ENCODE measurements at regions not wholly inside any gene's neighbourhood (a gene's known extent, or its start where the extent isn't known, plus 50 kb on each side); places are given as distances from the start of the nearest gene placed in this dataset.

GRCh38 chr4:152028131-152028530 lies 267.3 kb upstream of the GATB start:
- no peaks in the 10 kb centered on the region for H3K27me3 ChIP-seq (replicated peaks in 1 of 7)
- intact Hi-C loops (cut with DNase I; ENCODE audit: low total_unique reads): no loop called here
- no peaks in the 10 kb centered on the region for H3K36me3 ChIP-seq
- H3K9me3 ChIP-seq: no peaks in the 10 kb centered on the region
- H3K27ac ChIP-seq: no peak overlapping the region
- no peak for DNase-seq
- H3K4me1 ChIP-seq: peaks cover 0 to 8% (median 0%) of the 10 kb centered on the region in 6 donors
- 81 to 95% (median 88%) methylated on average over 1 of the region's 1 CpG for WGBS, 5 donors
- TF ChIP-seq POLR2A (IDR thresholded peaks at IDR 0.05) (no peak), POLR2AphosphoS5 (IDR thresholded peaks at IDR 0.05) (no peak), CTCF (IDR thresholded peaks at IDR 0.05 in 8 of 11, conservative IDR thresholded peaks at IDR 0.05 in 3 of 11) (no peak)
- no peak overlapping the region for H3K4me3 ChIP-seq

- no peaks in the 10 kb centered on the region for H3K9me3 ChIP-seq
- DNase-seq: no peak
- intact Hi-C loops (cut with DNase I; ENCODE audit: low total_unique reads): no loop called here
- TF ChIP-seq POLR2A (IDR thresholded peaks at IDR 0.05) (no peak), CTCF (IDR thresholded peaks at IDR 0.05 in 8 of 11, conservative IDR thresholded peaks at IDR 0.05 in 3 of 11) (no peak)
- no peak overlapping the region for H3K27ac ChIP-seq
- no peak overlapping the region for H3K4me3 ChIP-seq
- peaks cover 0 to 10% (median 0%) of the 10 kb centered on the region in 6 donors for H3K4me1 ChIP-seq
- H3K36me3 ChIP-seq: no peaks in the 10 kb centered on the region
- H3K27me3 ChIP-seq (replicated peaks in 1 of 7): no peaks in the 10 kb centered on the region
Observed at GRCh38 chr4:152024881-152025280, 264.1 kb upstream of the GATB start.

- no peak for DNase-seq
- H3K27ac ChIP-seq: peak overlapping the region in 2 of 8 donors; percentile 34 to 45
- no peaks in the 10 kb centered on the region for H3K27me3 ChIP-seq (replicated peaks in 1 of 7)
- peaks cover 0 to 10% (median 0%) of the 10 kb centered on the region in 6 donors for H3K4me1 ChIP-seq
- no peaks in the 10 kb centered on the region for H3K36me3 ChIP-seq
- H3K4me3 ChIP-seq: no peak overlapping the region
- WGBS, 5 donors: 55 to 71% (median 70%) methylated on average over 9 of the region's 9 CpGs
- H3K9me3 ChIP-seq: no peaks in the 10 kb centered on the region
- intact Hi-C loops (cut with DNase I; ENCODE audit: low total_unique reads): no loop called here
- TF ChIP-seq POLR2A (IDR thresholded peaks at IDR 0.05): no peak
- TF ChIP-seq CTCF (IDR thresholded peaks at IDR 0.05 in 8 of 11, conservative IDR thresholded peaks at IDR 0.05 in 3 of 11): no peak
- TF ChIP-seq POLR2AphosphoS5 (IDR thresholded peaks at IDR 0.05): no peak
Observed at GRCh38 chr4:152023674-152024073, 262.9 kb upstream of the GATB start.

- no peaks in the 10 kb centered on the region for H3K27me3 ChIP-seq (replicated peaks in 1 of 7)
- TF ChIP-seq POLR2AphosphoS5 (IDR thresholded peaks at IDR 0.05): no peak
- TF ChIP-seq POLR2A (IDR thresholded peaks at IDR 0.05): no peak
- TF ChIP-seq CTCF (IDR thresholded peaks at IDR 0.05 in 8 of 11, conservative IDR thresholded peaks at IDR 0.05 in 3 of 11): no peak
- H3K27ac ChIP-seq: no peak overlapping the region
- no peak overlapping the region for H3K4me3 ChIP-seq
- intact Hi-C loops (cut with DNase I; ENCODE audit: low total_unique reads): no loop called here
- no peaks in the 10 kb centered on the region for H3K36me3 ChIP-seq
- peaks cover 0 to 10% (median 0%) of the 10 kb centered on the region in 6 donors for H3K4me1 ChIP-seq
- WGBS, 5 donors: 77 to 94% (median 92%) methylated on average over 5 of the region's 5 CpGs
- no peaks in the 10 kb centered on the region for H3K9me3 ChIP-seq
- no peak for DNase-seq
Observed at GRCh38 chr4:152022543-152022942, 261.7 kb upstream of the GATB start.
